Lower leg skin (tissue), 3 donors: ENCODE measurements at regions not wholly inside any gene's neighbourhood (a gene's known extent, or its start where the extent isn't known, plus 50 kb on each side); places are given as distances from the start of the nearest gene placed in this dataset.

Experiments
- CTCF ChIP-seq, 3 donors: fragments of 450-650 bp; IDR thresholded peaks; one replicate each; pipeline ENCODE4 v1.5.1; 2016; ENCODE audit warnings: antibody characterized with exemption in 3 of 3, mild to moderate bottlenecking in 3 of 3, moderate library complexity in 2 of 3
- POLR2A ChIP-seq, 2 donors: fragments of 450-650 bp; IDR thresholded peaks; one replicate each; pipeline ENCODE4 v1.6.1; 2016 to 2017; ENCODE audit warnings: antibody characterized with exemption in 2 of 2, mild to moderate bottlenecking in 1 of 2, moderate library complexity in 1 of 2

GRCh38 chr4:114046331-114046730, 66.9 kb upstream of the ARSJ start:
- no peak for TF ChIP-seq CTCF (IDR thresholded peaks at IDR 0.05)
- no peak for TF ChIP-seq POLR2A (IDR thresholded peaks at IDR 0.05)
